ENCODE measurements at regions not wholly inside any gene's neighbourhood (a gene's known extent, or its start where the extent isn't known, plus 50 kb on each side); places are given as distances from the start of the nearest gene placed in this dataset.

- Histone ChIP-seq H3K4me3 (replicated peaks in 1 of 2; ENCODE audit: low read depth in 1 of 2, low read length in 2 of 2) (no peak overlapping the region), H2AFZ (ENCODE audit: low read depth, low read length, poor library complexity, severe bottlenecking) (no peak overlapping the region), H4K20me1 (ENCODE audit: insufficient read depth) (no peaks in the 10 kb centered on the region), H3K4me2 (ENCODE audit: low read length) (no peak overlapping the region), H3K9me2 (ENCODE audit: insufficient read depth) (no peaks in the 10 kb centered on the region), H3K27ac (ENCODE audit: low read depth, low read length) (no peak overlapping the region), H3K4me1 (ENCODE audit: control insufficient read depth in 1 of 2, insufficient read depth in 2 of 2, low read length in 2 of 2) (no peaks in the 10 kb centered on the region), H3K79me2 (ENCODE audit: insufficient read depth, low read length) (no peaks in the 10 kb centered on the region), H3K9me3 (ENCODE audit: control insufficient read depth in 1 of 2, insufficient read depth in 1 of 2, low read depth in 1 of 2, low read length in 2 of 2) (no peaks in the 10 kb centered on the region), H3K9ac (ENCODE audit: low read length) (no peak overlapping the region), H3K27me3 (ENCODE audit: insufficient read depth, low read length) (no peaks in the 10 kb centered on the region), H3K36me3 (ENCODE audit: control insufficient read depth in 1 of 2, insufficient read depth in 2 of 2, low read length in 2 of 2) (no peaks in the 10 kb centered on the region)
- POLR2A ChIA-PET: no interaction called here
- CTCF ChIA-PET: interaction anchor here (1.7 kb wide), 1 partner anchor 20 kb away, joined by 4 read pairs; no protein-coding TSS in a partner anchor
- BruUV-seq (replicated peaks): no TSS peak
- RAD21 ChIA-PET (ENCODE audit: low non-redundant PET in 1 of 2, low total read pairs in 2 of 2, uncharacterized antibody in 2 of 2, unreplicated experiment in 2 of 2): no interaction called here
- no peak for DNase-seq (ENCODE audit: low read depth, low spot score)
- no peak for ATAC-seq
- intact Hi-C loops (cut with micrococcal nuclease): no loop called here
- no peak for TF ChIP-seq REST (IDR thresholded peaks at IDR 0.05; ENCODE audit: low read depth)
These were observed 83.6 kb upstream of the NFIA start for GRCh38 chr1:60998786-60999185.

GRCh38 chr1:60994828-60995492, 87.4 kb upstream of the NFIA start:
- intact Hi-C loops (cut with micrococcal nuclease): no loop called here
- H3K27ac ChIP-seq (ENCODE audit: low read depth, low read length): no peak overlapping the region
- POLR2A ChIA-PET: no interaction called here
- TF ChIP-seq POLR2A (IDR thresholded peaks at IDR 0.05; ENCODE audit: borderline replicate concordance, extremely low read depth, insufficient read depth, insufficient read length) (no peak), ATF3 (IDR thresholded peaks at IDR 0.05) (no peak), REST (IDR thresholded peaks at IDR 0.05; ENCODE audit: low read depth) (no peak), EZH2 (IDR thresholded peaks at IDR 0.05) (no peak), POLR2AphosphoS5 (IDR thresholded peaks at IDR 0.05; ENCODE audit: low read depth, low read length) (no peak), EGR1 (IDR thresholded peaks at IDR 0.05; ENCODE audit: low read depth) (no peak), EZH2phosphoT487 (IDR thresholded peaks at IDR 0.05; ENCODE audit: borderline replicate concordance) (no peak), SP1 (IDR thresholded peaks at IDR 0.05; ENCODE audit: low read depth) (no peak), ZFX (IDR thresholded peaks at IDR 0.05) (no peak), CBX3 (IDR thresholded peaks at IDR 0.05; ENCODE audit: low read depth) (no peak), CEBPB (IDR thresholded peaks at IDR 0.05; ENCODE audit: low read depth) (no peak), RAD21 (IDR thresholded peaks at IDR 0.05; ENCODE audit: low read depth) (no peak), SIN3A (IDR thresholded peaks at IDR 0.05; ENCODE audit: low read depth) (no peak), FOSL1 (IDR thresholded peaks at IDR 0.05; ENCODE audit: low read depth) (no peak), SRF (IDR thresholded peaks at IDR 0.05; ENCODE audit: low read depth) (no peak)

More at GRCh38 chr1:60994828-60995492, 87.4 kb upstream of the NFIA start:
- Histone ChIP-seq H3K4me3 (replicated peaks in 1 of 2; ENCODE audit: low read depth in 1 of 2, low read length in 2 of 2) (no peak overlapping the region), H3K9me2 (ENCODE audit: insufficient read depth) (no peaks in the 10 kb centered on the region), H3K4me1 (ENCODE audit: control insufficient read depth in 1 of 2, insufficient read depth in 2 of 2, low read length in 2 of 2) (no peaks in the 10 kb centered on the region), H3K4me2 (ENCODE audit: low read length) (no peak overlapping the region), H2AFZ (ENCODE audit: low read depth, low read length, poor library complexity, severe bottlenecking) (no peak overlapping the region), H3K9ac (ENCODE audit: low read length) (no peak overlapping the region), H3K79me2 (ENCODE audit: insufficient read depth, low read length) (no peaks in the 10 kb centered on the region), H4K20me1 (ENCODE audit: insufficient read depth) (no peaks in the 10 kb centered on the region), H3K9me3 (ENCODE audit: control insufficient read depth in 1 of 2, insufficient read depth in 1 of 2, low read depth in 1 of 2, low read length in 2 of 2) (no peaks in the 10 kb centered on the region), H3K36me3 (ENCODE audit: control insufficient read depth in 1 of 2, insufficient read depth in 2 of 2, low read length in 2 of 2) (no peaks in the 10 kb centered on the region), H3K27me3 (ENCODE audit: insufficient read depth, low read length) (no peaks in the 10 kb centered on the region)
- RAD21 ChIA-PET (ENCODE audit: low non-redundant PET in 1 of 2, low total read pairs in 2 of 2, uncharacterized antibody in 2 of 2, unreplicated experiment in 2 of 2): no interaction called here
- DNase-seq (ENCODE audit: low read depth, low spot score): no peak
- CTCF ChIA-PET: no interaction called here
- ATAC-seq: no peak
- no TSS peak for BruUV-seq (replicated peaks)

All from HCT116 (cell line).